HepG2 (cell line): ENCODE measurements at regions not wholly inside any gene's neighbourhood (a gene's known extent, or its start where the extent isn't known, plus 50 kb on each side); places are given as distances from the start of the nearest gene placed in this dataset.

Source experiments
- ATAC-seq: fragments of 200-7000 bp; cut with Tn5 transposase; 3 replicates; pipeline ENCODE4 v1.9.1; 2020; ENCODE audit warnings: mild to moderate bottlenecking, moderate library complexity
- BruUV-seq: library from RNA; stranded (reverse); fragments of 400-500 nt; replicated peaks from 2 replicates; lab custom pipeline; 2021; lab: Mats Ljungman, UMichigan
- CTCF ChIA-PET: fragments of 300-600 bp; formaldehyde crosslinking; extraction: SDS; loops from one replicate; lab custom pipeline; 2021; ENCODE audit warnings: low total read pairs, inconsistent platforms, low intra/inter-chr PET ratio; lab: Yijun Ruan, JAX
- POLR2A ChIA-PET: fragments of 350-600 bp; sonication (Branson Sonifier 250); formaldehyde crosslinking; loops from one replicate; lab custom pipeline; 2020; ENCODE audit warnings: antibody characterized with exemption, inconsistent platforms; lab: Yijun Ruan, JAX
- DNase-seq: peaks from one replicate; pipeline ENCODE4 v3.0.0-alpha.2; 2015; ENCODE audit warnings: low spot score
- FAIRE-seq: peaks from 3 replicates; lab custom pipeline; 2011; peaks lifted over from hg19 to GRCh38; lab: Jason Lieb, UNC
- H2AFZ ChIP-seq: one replicate; pipeline ENCODE4 v1.6.1; 2011; ENCODE audit warnings: low read length, inconsistent platforms
- H3K27ac ChIP-seq: fragments of 300-600 bp; 3 replicates; pipeline ENCODE4 v1.8.0; 2011; ENCODE audit warnings: mixed run types, mild to moderate bottlenecking, mixed read lengths, low read length, inconsistent platforms; ENCODE audit not compliant: insufficient read depth; ENCODE audit errors: extremely low read length
- H3K27me3 ChIP-seq, 2 experiments: fragments of 200-600 bp in 1 of 2; 2 replicates in 1 of 2; 3 replicates in 1 of 2; pipeline versions ENCODE4 v1.6.0 to v1.8.0; 2011; ENCODE audit warnings: low read length in 2 of 2, mild to moderate bottlenecking in 2 of 2, moderate library complexity in 2 of 2, inconsistent platforms in 1 of 2; ENCODE audit not compliant: insufficient read depth in 2 of 2, control insufficient read depth in 1 of 2
- H3K36me3 ChIP-seq, 2 experiments: fragments of 200-600 bp in 1 of 2; replicated peaks in 1 of 2; 2 replicates in 1 of 2; 3 replicates in 1 of 2; pipeline versions ENCODE4 v1.5.1 to v1.8.0; 2011; ENCODE audit warnings: low read length in 2 of 2, inconsistent platforms in 1 of 2; ENCODE audit not compliant: insufficient read depth in 2 of 2, control insufficient read depth in 1 of 2
- H3K4me1 ChIP-seq: 2 replicates; pipeline ENCODE4 v1.5.1; 2012; ENCODE audit warnings: low read length, inconsistent platforms; ENCODE audit not compliant: insufficient read depth
- H3K4me2 ChIP-seq: 2 replicates; pipeline ENCODE4 v1.6.0; 2011; ENCODE audit warnings: low read depth, low read length, inconsistent platforms
- H3K4me3 ChIP-seq, 3 experiments: fragments of 200-600 bp in 1 of 3; sonication (generic), shearing (Covaris generic) in 1 of 3; replicated peaks in 1 of 3; 2 replicates each; pipeline ENCODE4 v1.5.1; 2011 to 2016; ENCODE audit warnings: low read length in 3 of 3, inconsistent platforms in 2 of 3, low read depth in 2 of 3, mild to moderate bottlenecking in 2 of 3, control low read depth in 1 of 3, mixed read lengths in 1 of 3; ENCODE audit not compliant: insufficient read depth in 1 of 3
- H3K79me2 ChIP-seq: one replicate; pipeline ENCODE4 v1.6.1; 2011; ENCODE audit warnings: low read length, inconsistent platforms; ENCODE audit not compliant: insufficient read depth
- H3K9ac ChIP-seq: 2 replicates; pipeline ENCODE4 v1.6.0; 2011; ENCODE audit warnings: mild to moderate bottlenecking, low read depth, low read length, inconsistent platforms; ENCODE audit not compliant: insufficient read depth
- H3K9me3 ChIP-seq: 2 replicates; pipeline ENCODE4 v1.5.1; 2012; ENCODE audit warnings: mild to moderate bottlenecking, low read length
- H4K20me1 ChIP-seq: 2 replicates; pipeline ENCODE4 v1.6.0; 2011; ENCODE audit warnings: inconsistent platforms, mild to moderate bottlenecking, low read length, moderate library complexity; ENCODE audit not compliant: insufficient read depth
- AKAP8 ChIP-seq: sonication (generic); formaldehyde crosslinking; IDR thresholded peaks from 2 replicates; pipeline ENCODE4 v1.5.1; 2020; ENCODE audit warnings: mild to moderate bottlenecking, missing genetic modification reagents
- ATF7 ChIP-seq, 2 experiments: fragments of 450-650 bp in 1 of 2; sonication (generic) in 1 of 2; formaldehyde crosslinking in 1 of 2; IDR thresholded peaks; 2 replicates each; pipeline versions ENCODE4 v1.4.0 to v1.6.1; 2016 to 2020; ENCODE audit warnings: antibody characterized with exemption in 1 of 2, mild to moderate bottlenecking in 1 of 2, missing genetic modification reagents in 1 of 2
- ATRX ChIP-seq: sonication (generic); formaldehyde crosslinking; IDR thresholded peaks from 2 replicates; pipeline ENCODE4 v1.4.0; 2020; ENCODE audit warnings: missing genetic modification reagents, borderline replicate concordance
- CREM ChIP-seq, 2 experiments: sonication (generic) in 1 of 2; formaldehyde crosslinking in 1 of 2; IDR thresholded peaks; 2 replicates each; pipeline versions ENCODE4 v1.4.0 to v1.6.1; 2016 to 2020; ENCODE audit warnings: antibody characterized with exemption in 1 of 2, mild to moderate bottlenecking in 1 of 2, missing genetic modification reagents in 1 of 2
- EEA1 ChIP-seq: sonication (generic); formaldehyde crosslinking; IDR thresholded peaks from 2 replicates; pipeline ENCODE4 v1.5.1; 2020; ENCODE audit warnings: mild to moderate bottlenecking, missing genetic modification reagents, borderline replicate concordance
- FIP1L1 ChIP-seq: fragments of 200-400 bp; formaldehyde crosslinking; IDR thresholded peaks from 2 replicates; pipeline ENCODE4 v1.6.1; 2018; ENCODE audit warnings: low read depth, mild to moderate bottlenecking, low read length, moderate library complexity, borderline replicate concordance; ENCODE audit not compliant: insufficient read depth
- FOXK1 ChIP-seq: sonication (generic); formaldehyde crosslinking; IDR thresholded peaks from 2 replicates; pipeline ENCODE4 v1.4.0; 2020; ENCODE audit warnings: low read depth, missing genetic modification reagents, borderline replicate concordance
- HMG20B ChIP-seq: conservative IDR thresholded peaks from 2 replicates; pipeline ENCODE4 v1.6.1; 2016; ENCODE audit warnings: missing genetic modification reagents, missing compliant biosample characterization
- HNRNPK ChIP-seq: fragments of 200-400 bp; formaldehyde crosslinking; IDR thresholded peaks from 2 replicates; pipeline ENCODE4 v1.6.1; 2018; ENCODE audit warnings: low read length, low read depth, moderate library complexity, mild to moderate bottlenecking; ENCODE audit not compliant: poor library complexity, severe bottlenecking
- MAF1 ChIP-seq: sonication (generic); formaldehyde crosslinking; IDR thresholded peaks from 2 replicates; pipeline ENCODE4 v1.5.0; 2020; ENCODE audit warnings: missing genetic modification reagents, borderline replicate concordance
- PHB2 ChIP-seq: fragments of 450-650 bp; IDR thresholded peaks from 2 replicates; pipeline ENCODE4 v1.6.1; 2018; ENCODE audit not compliant: partially characterized antibody
- PTBP1 ChIP-seq: fragments of 200-400 bp; formaldehyde crosslinking; IDR thresholded peaks from 2 replicates; pipeline ENCODE4 v1.6.1; 2018; ENCODE audit warnings: low read length, low read depth; ENCODE audit not compliant: poor library complexity, severe bottlenecking
- SATB2 ChIP-seq: sonication (generic); formaldehyde crosslinking; IDR thresholded peaks from 2 replicates; pipeline ENCODE4 v1.5.0; 2020; ENCODE audit warnings: missing genetic modification reagents
- SOX6 ChIP-seq, 2 experiments: fragments of 450-650 bp in 1 of 2; sonication (generic) in 1 of 2; formaldehyde crosslinking in 1 of 2; IDR thresholded peaks; 2 replicates each; pipeline versions ENCODE4 v1.4.0 to v1.6.1; 2017 to 2020; ENCODE audit warnings: antibody characterized with exemption in 1 of 2, mild to moderate bottlenecking in 1 of 2, missing genetic modification reagents in 1 of 2
- THAP11 ChIP-seq: IDR thresholded peaks from 2 replicates; pipeline ENCODE4 v1.6.1; 2016; ENCODE audit warnings: missing biosample characterization, missing genetic modification reagents
- TRAFD1 ChIP-seq: sonication (generic); formaldehyde crosslinking; IDR thresholded peaks from 2 replicates; pipeline ENCODE4 v1.5.1; 2020; ENCODE audit warnings: missing genetic modification reagents, mild to moderate bottlenecking, borderline replicate concordance
- ZNF292 ChIP-seq: sonication (generic); formaldehyde crosslinking; IDR thresholded peaks from 2 replicates; pipeline ENCODE4 v1.8.1; 2022; ENCODE audit warnings: mild to moderate bottlenecking, low read depth, missing genetic modification reagents, borderline replicate concordance
- ZNF350 ChIP-seq: sonication (generic); formaldehyde crosslinking; IDR thresholded peaks from 2 replicates; pipeline ENCODE4 v1.4.0; 2020; ENCODE audit warnings: mild to moderate bottlenecking, low read depth, missing genetic modification reagents, borderline replicate concordance
- ZNF382 ChIP-seq: sonication (generic); formaldehyde crosslinking; IDR thresholded peaks from 2 replicates; pipeline ENCODE4 v1.5.0; 2020; ENCODE audit warnings: missing genetic modification reagents, mild to moderate bottlenecking, borderline replicate concordance
- ZNF607 ChIP-seq: sonication (generic); formaldehyde crosslinking; IDR thresholded peaks from 2 replicates; pipeline ENCODE4 v1.5.1; 2020; ENCODE audit warnings: missing genetic modification reagents, mild to moderate bottlenecking, borderline replicate concordance
- ZNF616 ChIP-seq: sonication (generic); formaldehyde crosslinking; IDR thresholded peaks from 2 replicates; pipeline ENCODE4 v1.5.0; 2020; ENCODE audit warnings: low read depth, mild to moderate bottlenecking, missing genetic modification reagents
- WGBS: methylation state at CpG from one replicate; pipeline ENCODE4 v1.1.6; 2017; ENCODE audit warnings: low lambda C conversion rate; 5-methylcytosine and 5-hydroxymethylcytosine counted together
- in situ Hi-C: cut with HindIII; loops from 2 replicates; pipeline ENCODE4 v1.10.0; 2017; ENCODE audit warnings: low pct_unique_long_range_greater_than_20kb; ENCODE audit not compliant: extremely low pct_ligation_motif_present
- intact Hi-C: fragments of 100-400 bp; cut with micrococcal nuclease; formaldehyde crosslinking; loops from one replicate; pipeline ENCODE4 v1.10.0; 2022; ENCODE audit not compliant: unreplicated experiment

- TF ChIP-seq EEA1 (CRISPR knock-in tag), result no peak
- TF ChIP-seq SOX6 (IDR thresholded peaks at IDR 0.05), result no peak
- TF ChIP-seq SOX6 (CRISPR knock-in tag; IDR thresholded peaks at IDR 0.05), result no peak
- no peak for TF ChIP-seq ZNF350 (CRISPR knock-in tag)
- no peak for TF ChIP-seq THAP11
- no peak for TF ChIP-seq FIP1L1
- TF ChIP-seq PTBP1, result no peak
Observed at GRCh38 chr10:130631142-130632096, 495.2 kb downstream of the GLRX3 start (continued).

GRCh38 chr10:130634816-130635215 is 498.6 kb downstream of the GLRX3 start:
- Histone ChIP-seq H3K27me3 (no peaks in the 10 kb centered on the region), H3K4me1 (no peaks in the 10 kb centered on the region), H3K9ac (no peak overlapping the region), H4K20me1 (no peaks in the 10 kb centered on the region), H3K4me3 (no peak overlapping the region), H3K36me3 (no peaks in the 10 kb centered on the region), H3K27ac (no peak overlapping the region), H3K9me3 (no peaks in the 10 kb centered on the region), H3K4me2 (no peak overlapping the region), H2AFZ (no peak overlapping the region), H3K79me2 (no peaks in the 10 kb centered on the region)
- ChIA-PET CTCF (no interaction called here), POLR2A (no interaction called here)
- ATAC-seq (no peak), DNase-seq (no peak), FAIRE-seq (no peak)
- BruUV-seq, result no TSS peak
- WGBS, result 0% methylated on average over 4 of the region's 4 CpGs
- intact Hi-C loops, result no loop called here
- in situ Hi-C loops, result no loop called here
- TF ChIP-seq CREM (IDR thresholded peaks at IDR 0.05), result no peak
- TF ChIP-seq CREM (CRISPR knock-in tag; IDR thresholded peaks at IDR 0.05), result no peak
- no peak for TF ChIP-seq SATB2 (CRISPR knock-in tag)
- no peak for TF ChIP-seq ZNF607 (CRISPR knock-in tag)
- no peak for TF ChIP-seq FOXK1 (CRISPR knock-in tag)
- TF ChIP-seq ZNF382 (CRISPR knock-in tag), result no peak
- no peak for TF ChIP-seq HNRNPK
- no peak for TF ChIP-seq PHB2
- no peak for TF ChIP-seq ATF7 (IDR thresholded peaks at IDR 0.05)
- TF ChIP-seq ATF7 (CRISPR knock-in tag; IDR thresholded peaks at IDR 0.05), result no peak
- TF ChIP-seq AKAP8 (CRISPR knock-in tag), result no peak
- no peak for TF ChIP-seq ZNF292
- no peak for TF ChIP-seq HMG20B (CRISPR knock-in tag)
- TF ChIP-seq MAF1 (CRISPR knock-in tag), result no peak
- TF ChIP-seq ATRX, result no peak
- TF ChIP-seq TRAFD1 (CRISPR knock-in tag), result no peak
- TF ChIP-seq ZNF616 (CRISPR knock-in tag), result no peak
